A549 (cell line): ENCODE measurements at regions not wholly inside any gene's neighbourhood (a gene's known extent, or its start where the extent isn't known, plus 50 kb on each side); places are given as distances from the start of the nearest gene placed in this dataset.

Source experiments
- ATAC-seq, 2 experiments: fragments of 200-7000 bp in 1 of 2; fragments of >200 bp in 1 of 2; cut with Nextera tagmentation in 1 of 2; cut with Tn5 transposase in 1 of 2; 3 replicates each; pipeline versions ENCODE4 v1.8.0 to v1.9.1; 2018 to 2020; ENCODE audit warnings: mild to moderate bottlenecking in 1 of 2, moderate library complexity in 1 of 2
- CTCF ChIA-PET: fragments of 300-600 bp; sonication (Branson Sonifier 250); formaldehyde crosslinking; extraction: SDS; loops from one replicate; lab custom pipeline; 2021; ENCODE audit warnings: antibody characterized with exemption, inconsistent platforms; lab: Yijun Ruan, JAX
- POLR2A ChIA-PET: fragments of 350-600 bp; formaldehyde crosslinking; extraction: SDS; loops from one replicate; lab custom pipeline; 2021; ENCODE audit warnings: antibody characterized with exemption, inconsistent platforms; lab: Yijun Ruan, JAX
- DNase-seq, 2 experiments: peaks; one replicate each; pipeline versions ENCODE4 v3.0.0 to v3.0.0-alpha.2; 2011 to 2016; ENCODE audit warnings: low read depth in 1 of 2, low spot score in 1 of 2
- FAIRE-seq: peaks from 2 replicates; lab custom pipeline; 2011; peaks lifted over from hg19 to GRCh38; lab: Jason Lieb, UNC
- H3K27ac ChIP-seq, 2 experiments: fragments of >200 bp; sonication (Bioruptor Twin); formaldehyde crosslinking; 3 replicates each; pipeline ENCODE4 v1.5.1; 2016 to 2017
- H3K4me1 ChIP-seq: fragments of >200 bp; sonication (Bioruptor Twin); formaldehyde crosslinking; 3 replicates; pipeline ENCODE4 v1.6.1; 2016
- H3K4me2 ChIP-seq: fragments of >200 bp; sonication (Bioruptor Twin); formaldehyde crosslinking; 3 replicates; pipeline ENCODE4 v1.6.1; 2016
- H3K4me3 ChIP-seq: fragments of >200 bp; sonication (Bioruptor Twin); formaldehyde crosslinking; 3 replicates; pipeline ENCODE4 v1.5.1; 2016
- H3K9me3 ChIP-seq: fragments of >200 bp; sonication (Bioruptor Twin); formaldehyde crosslinking; 3 replicates; pipeline ENCODE4 v1.6.1; 2016
- CEBPB ChIP-seq, 2 experiments: fragments of >200 bp in 1 of 2; sonication (Bioruptor Twin) in 1 of 2; formaldehyde crosslinking in 1 of 2; IDR thresholded peaks; 2 replicates each; pipeline ENCODE4 v1.6.1; 2012 to 2016
- CTCF ChIP-seq: fragments of >200 bp; sonication (Bioruptor Twin); formaldehyde crosslinking; IDR thresholded peaks from 3 replicates; pipeline ENCODE4 v1.5.1; 2016
- EHF ChIP-seq: fragments of 250-450 bp; sonication (Bioruptor Pico); IDR thresholded peaks from 2 replicates; pipeline ENCODE4 v1.5.0; 2020; ENCODE audit warnings: mild to moderate bottlenecking
- EHMT2 ChIP-seq: fragments of 200-600 bp; sonication (generic); IDR thresholded peaks from 2 replicates; pipeline ENCODE4 v1.6.1; 2016; ENCODE audit warnings: antibody characterized with exemption, low read depth, mild to moderate bottlenecking, moderate library complexity
- FOSB ChIP-seq: fragments of 250-450 bp; sonication (Bioruptor Pico); IDR thresholded peaks from 2 replicates; pipeline ENCODE4 v1.5.0; 2020; ENCODE audit warnings: mild to moderate bottlenecking, moderate library complexity
- GATA3 ChIP-seq: IDR thresholded peaks from 2 replicates; pipeline ENCODE4 v1.6.1; 2012; ENCODE audit warnings: borderline replicate concordance
- HMGXB4 ChIP-seq: fragments of 250-450 bp; sonication (Bioruptor Pico); IDR thresholded peaks from 2 replicates; pipeline ENCODE4 v1.5.0; 2021; ENCODE audit warnings: mild to moderate bottlenecking, moderate library complexity, borderline replicate concordance
- HOXB13 ChIP-seq: fragments of 250-450 bp; sonication (Bioruptor Pico); IDR thresholded peaks from 2 replicates; pipeline ENCODE4 v1.5.0; 2020; ENCODE audit warnings: low read depth, mild to moderate bottlenecking, moderate library complexity
- JUNB ChIP-seq: fragments of >200 bp; sonication (Bioruptor Twin); formaldehyde crosslinking; IDR thresholded peaks from 2 replicates; pipeline ENCODE4 v1.6.1; 2016
- KDM1A ChIP-seq: fragments of 200-600 bp; sonication (generic); IDR thresholded peaks from 2 replicates; pipeline ENCODE4 v1.6.1; 2016; ENCODE audit warnings: low read depth, mild to moderate bottlenecking
- KDM5A ChIP-seq: fragments of 200-600 bp; sonication (generic); IDR thresholded peaks from 2 replicates; pipeline ENCODE4 v1.6.1; 2016; ENCODE audit warnings: antibody characterized with exemption, mild to moderate bottlenecking
- MAFK ChIP-seq: fragments of 450-650 bp; IDR thresholded peaks from 2 replicates; pipeline ENCODE4 v1.6.1; 2014; ENCODE audit not compliant: partially characterized antibody
- MYC ChIP-seq: IDR thresholded peaks from 2 replicates; pipeline ENCODE4 v1.6.1; 2012; ENCODE audit warnings: mild to moderate bottlenecking, inconsistent platforms, low read length, improper control_type of control experiment, borderline replicate concordance
- NFE2L2 ChIP-seq: fragments of 150-350 bp; conservative IDR thresholded peaks from 2 replicates; pipeline ENCODE4 v1.6.1; 2014; ENCODE audit warnings: low read length
- NPAS2 ChIP-seq: fragments of 250-450 bp; sonication (Bioruptor Pico); IDR thresholded peaks from 2 replicates; pipeline ENCODE4 v1.8.0; 2022; ENCODE audit warnings: mild to moderate bottlenecking, moderate library complexity, borderline replicate concordance
- NR3C1 ChIP-seq: fragments of >200 bp; sonication (Bioruptor Twin); formaldehyde crosslinking; IDR thresholded peaks from 3 replicates; pipeline ENCODE4 v1.6.1; 2017
- POLR2AphosphoS2 ChIP-seq: conservative IDR thresholded peaks from 2 replicates; pipeline ENCODE4 v1.6.1; 2012; ENCODE audit warnings: low read length, improper control_type of control experiment, inconsistent platforms
- RCOR1 ChIP-seq: fragments of 150-350 bp; IDR thresholded peaks from 2 replicates; pipeline ENCODE4 v1.6.1; 2014; ENCODE audit warnings: antibody characterized with exemption, low read length, low read depth
- SREBF2 ChIP-seq: fragments of 450-650 bp; IDR thresholded peaks from 2 replicates; pipeline ENCODE4 v1.6.1; 2014; ENCODE audit warnings: mild to moderate bottlenecking, moderate library complexity
- WGBS: methylation state at CpG from one replicate; pipeline ENCODE4 v1.1.6; 2017; ENCODE audit errors: missing lambda C conversion rate; 5-methylcytosine and 5-hydroxymethylcytosine counted together
- TF ChIP-seq, protein P1 (sequence below): fragments of 250-450 bp; sonication (Bioruptor Pico); IDR thresholded peaks from 2 replicates; pipeline ENCODE4 v1.5.0; 2020; ENCODE audit warnings: low read depth, mild to moderate bottlenecking, moderate library complexity
- TF ChIP-seq, protein P2 (sequence below): fragments of >200 bp; sonication (Bioruptor Twin); formaldehyde crosslinking; IDR thresholded peaks from 2 replicates; pipeline ENCODE4 v1.6.1; 2016

DNA sequence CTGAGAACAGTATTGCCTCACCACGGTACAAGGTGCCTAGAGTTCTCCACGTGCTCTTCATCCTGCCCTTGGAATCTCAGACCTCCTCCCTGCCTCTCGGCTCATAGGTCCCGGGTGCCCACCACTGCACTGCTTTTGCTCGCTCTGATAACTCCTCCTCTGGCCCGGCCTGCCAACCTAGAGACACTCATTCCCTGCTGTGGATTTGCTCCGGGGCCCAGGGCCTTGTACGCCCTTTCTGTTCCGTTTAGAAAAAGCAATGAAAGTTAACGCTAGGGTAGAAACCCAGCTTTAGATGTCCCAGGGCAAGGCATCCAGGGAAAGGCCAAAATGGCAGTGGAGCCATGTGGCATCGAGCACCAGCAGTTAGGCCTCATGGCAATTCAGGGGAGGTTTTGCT lies 253.9 kb downstream of the VAPA start:
- Histone ChIP-seq H3K9me3 (no peaks in the 10 kb centered on the region), H3K4me2 (no peak overlapping the region), H3K27ac (no peak overlapping the region), H3K4me3 (no peak overlapping the region), H3K4me1 (peaks cover 9% of the 10 kb centered on the region; the same call in 2 of the 3 replicates)
- TF ChIP-seq NPAS2 (CRISPR knock-in tag) (no peak), EHF (no peak), JUNB (no peak), HOXB13 (no peak), RCOR1 (no peak), FOSB (CRISPR knock-in tag) (no peak), CEBPB (IDR thresholded peaks at IDR 0.05) (no peak), MYC (no peak), MAFK (no peak), SREBF2 (no peak), KDM1A (no peak), GATA3 (no peak), HMGXB4 (CRISPR knock-in tag) (no peak), POLR2AphosphoS2 (no peak), KDM5A (no peak), EHMT2 (no peak), NR3C1 (no peak)
- TF ChIP-seq, protein P1, sequence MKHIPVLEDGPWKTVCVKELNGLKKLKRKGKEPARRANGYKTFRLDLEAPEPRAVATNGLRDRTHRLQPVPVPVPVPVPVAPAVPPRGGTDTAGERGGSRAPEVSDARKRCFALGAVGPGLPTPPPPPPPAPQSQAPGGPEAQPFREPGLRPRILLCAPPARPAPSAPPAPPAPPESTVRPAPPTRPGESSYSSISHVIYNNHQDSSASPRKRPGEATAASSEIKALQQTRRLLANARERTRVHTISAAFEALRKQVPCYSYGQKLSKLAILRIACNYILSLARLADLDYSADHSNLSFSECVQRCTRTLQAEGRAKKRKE (CRISPR knock-in tag): no peak
- POLR2A ChIA-PET: no interaction called here
- WGBS: 75% methylated on average over 11 of the region's 11 CpGs
- no peak for FAIRE-seq
- CTCF ChIA-PET: interaction anchor here (1.3 kb wide), 1 partner anchor 15 kb away, joined by 4 read pairs; no protein-coding TSS in a partner anchor
- no peak for ATAC-seq
- no peak for DNase-seq

DNA sequence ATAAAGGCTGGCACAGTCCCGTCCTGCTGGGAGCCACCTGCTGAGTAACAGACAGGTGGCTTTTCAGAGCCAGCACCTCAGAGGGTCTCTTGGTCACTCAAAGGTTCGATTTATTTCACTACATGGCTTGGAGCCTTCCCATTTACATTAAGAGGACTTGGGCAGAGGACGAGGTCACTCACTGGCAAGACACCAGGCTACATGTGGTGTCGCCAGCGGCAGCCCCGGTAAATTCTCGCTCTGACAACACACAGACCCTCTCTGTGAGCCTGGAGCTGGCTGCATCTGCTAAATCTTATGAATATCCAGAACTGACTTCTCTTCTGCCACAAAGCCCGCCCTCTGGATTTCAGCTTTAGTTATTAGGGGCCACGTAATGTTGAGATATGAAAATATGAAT lies 254.7 kb downstream of the VAPA start:
- no peak for DNase-seq
- H3K4me3 ChIP-seq: no peak overlapping the region
- no peak overlapping the region for H3K4me2 ChIP-seq
- ChIA-PET CTCF (interaction anchor here (1.3 kb wide), 1 partner anchor 14 kb away, joined by 4 read pairs; no protein-coding TSS in a partner anchor), POLR2A (no interaction called here)
- no peak for ATAC-seq
- H3K9me3 ChIP-seq: no peaks in the 10 kb centered on the region
- no peak for FAIRE-seq
- WGBS: 75% methylated on average over 8 of the region's 9 CpGs
- peaks cover 9% of the 10 kb centered on the region; the same call in 2 of the 3 replicates for H3K4me1 ChIP-seq
- H3K27ac ChIP-seq: no peak overlapping the region
- TF ChIP-seq JUNB (no peak), NFE2L2 (no peak), GATA3 (no peak), CTCF (no peak), NR3C1 (no peak)
- TF ChIP-seq, protein P2, sequence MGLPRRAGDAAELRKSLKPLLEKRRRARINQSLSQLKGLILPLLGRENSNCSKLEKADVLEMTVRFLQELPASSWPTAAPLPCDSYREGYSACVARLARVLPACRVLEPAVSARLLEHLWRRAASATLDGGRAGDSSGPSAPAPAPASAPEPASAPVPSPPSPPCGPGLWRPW: no peak
